GM12873 (cell line): ENCODE measurements at regions not wholly inside any gene's neighbourhood (a gene's known extent, or its start where the extent isn't known, plus 50 kb on each side); places are given as distances from the start of the nearest gene placed in this dataset.

Experiments
- CTCF ChIP-seq: IDR thresholded peaks from 2 replicates; pipeline ENCODE4 v1.5.1; 2012; ENCODE audit warnings: low read depth, mild to moderate bottlenecking, moderate library complexity, low read length, control low read depth; ENCODE audit not compliant: insufficient read depth; ENCODE audit errors: missing control alignments

GRCh38 chr2:126811101-126811500 lies 87.6 kb upstream of the TEX51 start:
- no peak for TF ChIP-seq CTCF

GRCh38 chr2:126817172-126817571 lies 81.5 kb upstream of the TEX51 start:
- TF ChIP-seq CTCF: no peak

- TF ChIP-seq CTCF: no peak
Observed at GRCh38 chr2:126822115-126822514, 76.6 kb upstream of the TEX51 start.

GRCh38 chr2:126822921-126823320 lies 75.8 kb upstream of the TEX51 start:
- no peak for TF ChIP-seq CTCF

GRCh38 chr2:126823951-126824350 lies 74.7 kb upstream of the TEX51 start:
- TF ChIP-seq CTCF: no peak

GRCh38 chr2:126824663-126825062 lies 74.0 kb upstream of the TEX51 start:
- no peak for TF ChIP-seq CTCF

- no peak for TF ChIP-seq CTCF
Observed at GRCh38 chr2:126825316-126825715, 73.4 kb upstream of the TEX51 start.

- TF ChIP-seq CTCF: no peak
Observed at GRCh38 chr2:126826491-126826890, 72.2 kb upstream of the TEX51 start.
